Aorta (tissue), 5 donors: ENCODE measurements at regions not wholly inside any gene's neighbourhood (a gene's known extent, or its start where the extent isn't known, plus 50 kb on each side); places are given as distances from the start of the nearest gene placed in this dataset.
A peak's percentile ranks its signal among the peaks of the same experiment; 100 is the strongest.

ENCODE experiments used
- ATAC-seq: fragments of 200-7000 bp; cut with Tn5 transposase; one replicate; pipeline ENCODE4 v1.9.1; 2022; ENCODE audit warnings: moderate library complexity; ENCODE audit not compliant: low FRiP score
- DNase-seq, 2 donors: peaks; one replicate each; pipeline ENCODE4 v3.0.0-alpha.2; 2020
- H3K27ac ChIP-seq, 2 donors: one replicate each; pipeline ENCODE4 v1.5.1; 2013; ENCODE audit warnings: low read length in 2 of 2, mild to moderate bottlenecking in 2 of 2, moderate library complexity in 2 of 2, control low read depth in 1 of 2, inconsistent platforms in 1 of 2, low read depth in 1 of 2
- H3K27me3 ChIP-seq, 2 donors: one replicate each; pipeline ENCODE4 v1.6.1; 2013; ENCODE audit warnings: control low read depth in 1 of 2, low read length in 1 of 2, mild to moderate bottlenecking in 1 of 2, moderate library complexity in 1 of 2; ENCODE audit not compliant: insufficient read depth in 2 of 2, control insufficient read depth in 1 of 2
- H3K36me3 ChIP-seq, 2 donors: one replicate each; pipeline ENCODE4 v1.6.1; 2013; ENCODE audit warnings: control low read depth in 1 of 2, low read length in 1 of 2, mild to moderate bottlenecking in 1 of 2; ENCODE audit not compliant: insufficient read depth in 2 of 2, control insufficient read depth in 1 of 2
- H3K4me1 ChIP-seq, 2 donors: one replicate each; pipeline ENCODE4 v1.6.1; 2013; ENCODE audit warnings: low read length in 2 of 2, control low read depth in 1 of 2, mild to moderate bottlenecking in 1 of 2, moderate library complexity in 1 of 2; ENCODE audit not compliant: insufficient read depth in 2 of 2, control insufficient read depth in 1 of 2
- H3K4me3 ChIP-seq, 2 donors: one replicate each; pipeline ENCODE4 v1.5.1; 2013; ENCODE audit warnings: low read length in 2 of 2, control low read depth in 1 of 2, mild to moderate bottlenecking in 1 of 2
- H3K9me3 ChIP-seq: one replicate; pipeline ENCODE4 v1.6.1; 2013; ENCODE audit warnings: mild to moderate bottlenecking, low read length; ENCODE audit not compliant: control insufficient read depth
- WGBS, 2 donors: extraction: QIAGEN DNeasy Blood & Tissue Kit; methylation state at CpG; one replicate each; pipeline ENCODE4 v1.1.7; 2013; 5-methylcytosine and 5-hydroxymethylcytosine counted together
- intact Hi-C, 2 donors: fragments of 100-400 bp; cut with DNase I; formaldehyde crosslinking; loops; one replicate each; pipeline versions ENCODE4 v1.14.2 to v1.15.0; 2022
- donor health status: healthy with polysubstance abuse.
- donor health status: Bipolar disorder and iron deficiency.
- donor health status: DM: no; HTN: no; CAD: no.
- donor health status: DM: no; HTN: no; CAD: no.
- donor health status: DM: yes; HTN: yes; CAD: no.

DNA sequence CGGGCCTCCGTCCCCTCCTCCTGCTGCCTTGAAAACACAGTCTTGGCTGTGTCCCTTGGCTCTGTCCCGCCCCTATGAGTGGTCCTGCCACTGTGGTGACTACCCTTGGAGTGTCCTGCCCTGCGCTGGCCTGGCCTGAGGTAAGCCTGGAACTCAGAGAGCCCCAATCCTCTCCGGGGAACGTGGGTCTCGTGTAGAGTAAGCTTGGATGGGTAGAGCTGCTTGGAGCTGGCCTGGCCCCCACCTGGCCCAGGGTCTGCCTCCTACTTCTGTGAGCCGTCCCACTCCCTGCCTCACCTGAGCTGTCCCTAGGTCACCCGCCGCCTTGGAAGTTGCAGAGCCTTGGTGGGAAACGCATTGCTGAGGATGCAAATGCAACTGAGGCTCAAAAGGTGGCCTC lies 347.1 kb downstream of the CTTN start:
- intact Hi-C loops = no loop called here

DNA sequence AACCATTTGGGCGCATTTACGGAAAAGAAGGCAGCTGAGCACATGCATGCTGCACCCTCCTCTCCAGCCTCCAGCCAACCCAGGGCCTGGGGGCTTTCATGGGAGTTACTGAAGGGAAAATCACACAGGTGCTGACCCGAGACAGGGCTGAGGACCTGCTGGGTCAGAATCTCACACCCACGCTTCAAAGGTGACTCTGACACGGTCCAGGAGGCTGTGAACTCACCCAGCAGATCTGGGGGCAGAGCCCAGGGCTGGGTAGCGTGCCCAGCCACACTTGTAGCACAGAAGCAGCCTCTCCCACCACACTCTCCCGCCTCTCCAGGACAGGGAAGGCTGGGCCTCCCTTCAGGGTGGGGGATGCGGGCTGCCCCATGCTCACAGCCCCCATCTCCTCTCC lies 347.6 kb downstream of the CTTN start:
- Histone ChIP-seq H3K27me3 (no peaks in the 10 kb centered on the region), H3K36me3 (no peaks in the 10 kb centered on the region), H3K9me3 (peaks cover 7% of the 10 kb centered on the region), H3K4me3 (no peak overlapping the region), H3K4me1 (no peaks in the 10 kb centered on the region), H3K27ac (no peak overlapping the region)
- WGBS, 2 donors = 68 to 69% methylated on average over 8 of the region's 8 CpGs
- intact Hi-C loops = no loop called here
- no peak for DNase-seq
- ATAC-seq = no peak

More for the DNA sequence above, 347.1 kb downstream of the CTTN start:
- H3K27me3 ChIP-seq = no peaks in the 10 kb centered on the region
- no peak overlapping the region for H3K4me3 ChIP-seq
- WGBS, 2 donors = 76 to 84% methylated on average over 11 of the region's 11 CpGs
- ATAC-seq = no peak
- no peaks in the 10 kb centered on the region for H3K36me3 ChIP-seq
- peaks cover 5% of the 10 kb centered on the region for H3K9me3 ChIP-seq
- H3K4me1 ChIP-seq = no peaks in the 10 kb centered on the region
- DNase-seq = peak in 1 of 2 donors; percentile 52
- no peak overlapping the region for H3K27ac ChIP-seq

DNA sequence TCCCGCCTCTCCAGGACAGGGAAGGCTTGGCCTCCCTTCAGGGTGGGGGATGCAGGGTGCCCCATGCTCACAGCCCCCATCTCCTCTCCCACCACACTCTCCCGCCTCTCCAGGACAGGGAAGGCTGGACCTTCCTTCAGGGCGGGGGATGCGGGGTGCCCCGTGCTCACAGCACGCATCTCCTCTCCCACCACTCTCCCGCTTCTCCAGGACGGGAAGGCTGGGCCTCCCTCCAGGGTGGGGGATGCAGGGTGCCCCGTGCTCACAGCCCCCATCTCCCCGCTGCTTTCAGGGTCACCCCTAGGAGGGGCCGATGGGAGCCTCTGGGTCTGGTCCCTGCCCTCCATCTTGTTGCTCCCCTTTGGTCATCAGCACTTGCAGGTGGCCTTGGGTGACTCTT lies 348.0 kb downstream of the CTTN start:
- 77 to 79% methylated on average over 11 of the region's 11 CpGs for WGBS, 2 donors
- intact Hi-C loops = no loop called here
- Histone ChIP-seq H3K27me3 (no peaks in the 10 kb centered on the region), H3K36me3 (no peaks in the 10 kb centered on the region), H3K9me3 (peaks cover 7% of the 10 kb centered on the region), H3K4me1 (no peaks in the 10 kb centered on the region), H3K27ac (no peak overlapping the region), H3K4me3 (no peak overlapping the region)
- DNase-seq = peak in 1 of 2 donors; percentile 56
- ATAC-seq = no peak

DNA sequence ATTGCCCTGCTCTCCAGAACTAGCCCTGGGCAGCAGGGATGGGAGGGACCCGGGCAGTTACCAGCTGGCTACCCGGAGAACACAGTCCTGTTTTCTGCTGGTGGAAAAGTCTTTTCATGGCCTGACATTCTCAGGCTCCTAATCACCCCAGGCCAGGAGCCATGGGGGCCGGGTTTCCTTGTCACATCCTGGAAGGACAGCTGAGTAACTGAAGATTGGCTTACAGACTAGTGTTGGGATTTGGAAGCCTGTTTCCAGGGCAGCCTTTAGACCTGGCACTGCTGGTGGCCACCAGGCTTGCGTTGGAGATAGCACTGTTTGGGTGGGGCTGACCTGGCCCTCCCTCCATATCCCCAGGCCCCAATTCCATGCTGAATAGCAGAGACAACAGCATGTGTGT lies 349.0 kb downstream of the CTTN start:
- Histone ChIP-seq H3K27me3 (no peaks in the 10 kb centered on the region), H3K27ac (no peak overlapping the region), H3K9me3 (peaks cover 7% of the 10 kb centered on the region), H3K4me1 (no peaks in the 10 kb centered on the region), H3K36me3 (no peaks in the 10 kb centered on the region), H3K4me3 (no peak overlapping the region)
- intact Hi-C loops = no loop called here
- 69 to 73% methylated on average over 4 of the region's 4 CpGs for WGBS, 2 donors
- DNase-seq (peak in 1 of 2 donors; percentile 38), ATAC-seq (no peak)

DNA sequence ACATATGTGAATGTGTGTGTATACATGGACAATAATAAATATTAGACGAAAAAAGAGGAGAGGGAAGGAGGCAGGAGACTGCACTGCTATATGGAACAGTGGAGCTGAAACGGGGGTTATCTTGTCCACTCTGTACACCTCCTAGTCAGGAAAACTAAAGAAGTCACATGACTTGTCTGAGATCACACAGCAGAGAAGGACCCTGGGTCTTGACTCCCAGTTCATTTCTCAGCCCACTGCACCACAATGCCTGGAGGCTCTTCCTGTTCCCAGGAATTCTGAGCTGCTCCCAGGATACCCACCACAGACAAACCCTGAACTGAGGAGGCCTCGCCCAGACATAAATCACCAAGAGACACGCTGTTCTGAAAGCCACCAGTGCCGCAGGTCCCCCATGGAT lies 349.6 kb downstream of the CTTN start:
- Histone ChIP-seq H3K9me3 (peaks cover 7% of the 10 kb centered on the region), H3K36me3 (no peaks in the 10 kb centered on the region), H3K27ac (no peak overlapping the region), H3K4me1 (no peaks in the 10 kb centered on the region), H3K4me3 (no peak overlapping the region), H3K27me3 (no peaks in the 10 kb centered on the region)
- no peak for ATAC-seq
- intact Hi-C loops = no loop called here
- 65 to 83% methylated on average over 5 of the region's 5 CpGs for WGBS, 2 donors
- no peak for DNase-seq

DNA sequence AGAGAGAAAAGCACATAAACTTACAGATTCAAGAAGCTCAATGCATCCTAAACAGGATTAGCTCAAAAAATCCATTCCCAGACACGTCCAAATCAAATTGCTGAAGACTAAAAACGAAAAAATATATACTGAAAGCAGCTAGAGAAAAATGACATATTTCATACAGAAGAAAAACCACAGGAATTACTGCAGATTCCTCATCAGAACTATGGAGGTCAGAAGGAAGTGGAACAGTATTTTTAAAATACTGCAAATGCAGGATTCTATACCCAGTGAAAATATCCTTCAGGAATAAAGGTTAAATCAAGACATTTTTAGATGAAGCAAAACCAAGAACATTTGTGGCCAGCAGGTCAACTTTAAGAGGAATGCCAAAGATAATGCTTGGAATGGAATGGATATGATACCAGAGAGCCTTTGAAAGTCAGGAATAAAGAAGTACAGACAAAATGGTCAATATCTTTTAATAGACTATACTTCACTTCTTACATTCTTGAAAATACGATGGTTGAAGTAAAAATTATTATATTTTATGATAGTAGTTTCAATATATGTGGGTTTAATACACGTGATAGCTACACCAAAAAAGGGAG lies 352.9 kb downstream of the CTTN start:
- 71 to 76% methylated on average over 4 of the region's 4 CpGs for WGBS, 2 donors
- ATAC-seq = no peak
- intact Hi-C loops = loop anchor here in 1 of 2 donors (10.0 kb wide), 1 partner anchor 286 kb away; no protein-coding TSS in a partner anchor

DNA sequence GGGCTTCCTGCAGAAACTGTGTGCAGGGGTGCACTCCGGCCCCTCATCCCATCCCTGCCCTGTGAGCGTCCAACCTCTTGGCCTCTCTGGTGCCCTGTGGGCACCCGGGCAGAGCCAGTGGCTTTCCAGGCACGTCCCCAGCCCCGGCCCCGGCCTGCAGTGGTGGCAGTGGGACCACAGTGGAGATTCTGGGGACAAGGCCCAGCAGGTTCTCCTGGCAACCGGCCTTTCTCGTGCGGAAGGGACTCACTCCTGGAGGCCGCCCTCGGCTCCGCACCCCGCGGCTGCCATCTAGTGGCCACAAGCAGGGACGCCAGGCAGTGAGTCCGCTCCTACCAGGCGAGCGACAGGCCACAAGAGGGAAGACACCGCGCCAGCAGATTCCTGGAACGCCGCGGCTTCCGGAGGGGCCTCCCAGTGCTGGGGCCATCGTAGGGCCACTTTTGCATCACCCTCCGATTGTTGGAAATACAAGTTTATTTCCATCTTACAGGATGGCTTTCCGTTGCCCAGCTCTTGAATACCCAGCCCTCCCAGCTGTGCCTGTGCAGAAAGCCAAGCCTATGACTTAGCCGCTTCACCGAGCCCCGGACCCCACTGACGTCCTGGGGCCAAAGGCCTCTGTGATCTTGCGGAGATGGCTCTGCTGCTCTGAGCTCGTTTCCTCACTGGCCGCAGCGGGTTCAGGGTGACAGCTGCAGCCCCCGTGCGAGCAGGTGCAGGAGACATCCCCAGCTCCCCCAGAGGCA lies 357.3 kb downstream of the CTTN start:
- peak; percentile 84 for ATAC-seq
- DNase-seq = peak; percentile 73 to 90
- intact Hi-C loops = loop anchor here (1.0 to 10.0 kb wide), 2 partner anchors 288 to 291 kb away; no protein-coding TSS in a partner anchor
- 14 to 17% methylated on average over 37 of the region's 37 CpGs for WGBS, 2 donors
- H3K36me3 ChIP-seq = no peaks in the 10 kb centered on the region
- H3K4me1 ChIP-seq = no peaks in the 10 kb centered on the region
- peaks cover 4% of the 10 kb centered on the region for H3K9me3 ChIP-seq
- no peak overlapping the region for H3K4me3 ChIP-seq
- no peaks in the 10 kb centered on the region for H3K27me3 ChIP-seq
- no peak overlapping the region for H3K27ac ChIP-seq

More for the DNA sequence above, 352.9 kb downstream of the CTTN start:
- H3K9me3 ChIP-seq = peaks cover 9% of the 10 kb centered on the region
- no peak overlapping the region for H3K27ac ChIP-seq
- no peaks in the 10 kb centered on the region for H3K4me1 ChIP-seq
- H3K36me3 ChIP-seq = no peaks in the 10 kb centered on the region
- H3K4me3 ChIP-seq = no peak overlapping the region
- no peaks in the 10 kb centered on the region for H3K27me3 ChIP-seq
- no peak for DNase-seq

DNA sequence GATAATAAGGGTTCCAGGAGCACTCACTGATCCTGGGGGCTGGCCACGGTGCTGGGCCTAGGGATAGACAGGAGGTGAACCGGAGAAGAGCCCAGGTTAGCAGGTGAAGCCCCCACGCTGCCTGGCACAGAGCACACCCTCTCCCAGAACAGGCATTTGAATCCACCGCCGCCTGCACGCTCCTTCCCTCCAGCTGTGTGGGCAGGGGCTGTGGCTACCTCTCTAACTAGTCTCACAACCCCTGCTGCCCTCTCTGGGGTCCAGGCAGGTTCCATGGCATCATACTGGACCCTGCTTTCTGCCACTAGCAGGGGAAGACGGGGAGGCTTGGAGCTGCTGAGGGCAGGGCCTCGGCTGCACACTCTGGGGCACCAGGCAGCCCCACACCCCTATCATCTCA lies 358.0 kb downstream of the CTTN start:
- intact Hi-C loops = loop anchor here in 1 of 2 donors (10.0 kb wide), 1 partner anchor 292 kb away; no protein-coding TSS in a partner anchor
- ATAC-seq (no peak), DNase-seq (peak in 1 of 2 donors; percentile 51)
- no peaks in the 10 kb centered on the region for H3K27me3 ChIP-seq
- no peaks in the 10 kb centered on the region for H3K4me1 ChIP-seq
- H3K9me3 ChIP-seq = peaks cover 3% of the 10 kb centered on the region
- H3K4me3 ChIP-seq = no peak overlapping the region
- WGBS, 2 donors = 84 to 87% methylated on average over 8 of the region's 8 CpGs
- H3K36me3 ChIP-seq = no peaks in the 10 kb centered on the region
- no peak overlapping the region for H3K27ac ChIP-seq

DNA sequence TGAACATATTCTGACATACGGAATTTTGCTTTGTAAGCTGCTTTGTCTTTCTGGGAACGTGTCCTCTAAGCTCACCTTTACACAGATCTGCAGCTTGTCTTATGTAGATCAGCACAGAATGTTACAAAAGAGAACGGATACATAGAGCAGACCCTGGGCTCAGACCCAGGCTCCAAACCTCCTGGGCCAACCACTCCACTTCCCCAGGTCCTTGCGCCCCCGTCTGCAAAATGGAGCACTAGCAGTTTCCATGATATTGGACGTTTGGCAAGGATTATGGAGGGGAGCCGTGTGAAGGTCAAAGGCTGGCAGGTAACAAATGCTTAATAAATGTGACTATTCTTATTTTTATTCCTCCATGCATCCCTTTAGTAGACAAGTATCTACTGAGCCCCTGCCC lies 358.4 kb downstream of the CTTN start:
- WGBS, 2 donors = 70 to 73% methylated on average over 7 of the region's 7 CpGs
- no peaks in the 10 kb centered on the region for H3K27me3 ChIP-seq
- intact Hi-C loops = loop anchor here in 1 of 2 donors (10.0 kb wide), 1 partner anchor 292 kb away; no protein-coding TSS in a partner anchor
- no peak for DNase-seq
- H3K4me1 ChIP-seq = no peaks in the 10 kb centered on the region
- no peak overlapping the region for H3K27ac ChIP-seq
- peaks cover 3% of the 10 kb centered on the region for H3K9me3 ChIP-seq
- H3K4me3 ChIP-seq = no peak overlapping the region
- H3K36me3 ChIP-seq = no peaks in the 10 kb centered on the region
- no peak for ATAC-seq
